Right lung (tissue), 2 donors: ENCODE measurements at regions not wholly inside any gene's neighbourhood (a gene's known extent, or its start where the extent isn't known, plus 50 kb on each side); places are given as distances from the start of the nearest gene placed in this dataset.

Experiments used
- DNase-seq, 2 donors: peaks; one replicate each; pipeline ENCODE4 v3.0.0-alpha.2; 2013

DNA sequence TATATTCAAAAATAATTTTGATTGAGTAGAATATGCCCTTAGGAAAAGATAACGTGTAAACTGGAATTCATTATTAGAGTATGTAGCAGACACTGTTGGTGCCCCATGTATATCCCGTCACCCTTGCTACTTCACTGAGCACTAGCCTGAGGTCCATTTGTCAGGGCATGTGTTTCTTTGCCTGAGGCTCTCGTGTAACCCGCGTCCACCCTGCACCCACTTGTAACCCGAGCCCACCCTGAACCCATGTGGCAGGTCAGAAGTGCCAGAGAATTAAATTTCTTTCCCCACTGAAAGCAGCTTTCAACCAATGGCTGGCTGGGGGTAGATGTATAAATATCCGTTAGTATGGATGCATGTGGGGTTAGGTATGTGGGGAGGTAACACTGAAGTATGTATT is 474.2 kb upstream of the ZNF385D start:
- DNase-seq = no peak

DNA sequence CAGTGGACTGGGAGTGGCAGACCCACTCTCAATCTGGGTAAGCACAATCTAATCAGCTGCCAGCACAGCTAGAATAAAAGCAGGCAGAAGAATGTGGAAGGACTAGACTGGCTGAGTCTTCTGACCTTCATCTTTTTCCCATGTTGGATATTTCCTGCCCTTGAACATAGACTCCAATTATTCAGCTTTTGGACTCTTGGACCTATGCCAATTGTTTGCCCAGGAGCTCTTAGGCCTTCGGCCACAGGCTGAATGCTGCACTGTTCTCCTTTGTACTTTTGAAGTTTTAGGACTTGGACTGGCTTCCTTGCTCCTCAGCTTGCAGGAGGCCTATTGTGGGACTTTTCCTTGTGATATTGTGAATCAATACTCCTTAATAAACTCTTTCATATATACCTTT is 477.7 kb upstream of the ZNF385D start:
- no peak for DNase-seq

DNA sequence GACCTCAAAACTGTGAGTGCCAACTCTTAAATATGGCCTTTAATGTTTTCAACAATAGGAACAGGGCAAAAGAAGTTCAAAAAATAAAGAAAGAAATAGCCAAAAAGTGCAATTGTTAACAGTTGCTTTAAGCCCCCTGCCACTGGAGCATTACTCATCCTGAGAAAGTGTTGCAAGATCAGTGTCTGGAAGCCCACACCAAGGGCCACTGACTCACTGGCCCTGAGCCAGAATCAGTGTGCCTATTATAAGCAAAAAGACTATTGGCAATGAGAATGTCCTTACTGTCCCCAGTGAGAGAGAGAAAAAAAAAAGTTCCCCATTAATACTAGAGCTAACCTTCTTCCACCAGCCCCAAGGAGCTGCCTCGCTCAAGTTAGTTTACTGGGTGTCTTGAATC is 480.1 kb upstream of the ZNF385D start:
- no peak for DNase-seq

DNA sequence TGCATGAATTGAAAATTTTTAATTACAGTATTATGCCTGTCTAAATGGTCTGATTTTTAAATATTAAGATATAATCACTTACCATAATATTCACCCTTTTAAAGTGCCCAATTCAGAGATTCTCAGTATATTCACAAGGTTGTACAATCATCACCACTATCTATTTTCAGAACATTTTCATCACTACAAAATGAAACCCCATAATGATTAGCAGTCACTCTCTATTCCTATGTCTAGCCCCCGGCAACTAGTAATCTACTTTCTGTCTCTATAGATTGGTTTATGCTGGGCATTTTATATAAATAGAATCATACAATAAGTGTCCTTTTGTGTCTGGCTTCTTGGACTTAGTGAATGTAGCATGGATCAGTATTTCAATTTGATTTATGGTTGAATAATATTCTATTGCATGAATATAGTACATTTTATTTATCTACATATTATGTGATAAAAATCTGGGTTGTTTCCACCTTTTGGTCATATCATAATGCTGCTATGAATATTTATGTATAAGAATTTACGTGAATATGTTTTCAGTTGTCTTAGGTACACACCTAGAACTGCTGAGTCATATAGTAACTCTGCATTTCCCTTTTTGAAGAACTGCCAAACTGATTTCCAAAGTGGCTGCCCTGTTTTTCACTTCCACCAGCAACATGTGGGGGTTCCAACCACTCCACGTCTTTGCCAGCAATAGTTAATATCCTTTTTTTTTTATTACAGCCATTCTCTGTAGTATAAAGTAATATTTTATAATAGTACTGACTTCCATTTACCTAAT is 485.7 kb upstream of the ZNF385D start:
- DNase-seq = no peak

DNA sequence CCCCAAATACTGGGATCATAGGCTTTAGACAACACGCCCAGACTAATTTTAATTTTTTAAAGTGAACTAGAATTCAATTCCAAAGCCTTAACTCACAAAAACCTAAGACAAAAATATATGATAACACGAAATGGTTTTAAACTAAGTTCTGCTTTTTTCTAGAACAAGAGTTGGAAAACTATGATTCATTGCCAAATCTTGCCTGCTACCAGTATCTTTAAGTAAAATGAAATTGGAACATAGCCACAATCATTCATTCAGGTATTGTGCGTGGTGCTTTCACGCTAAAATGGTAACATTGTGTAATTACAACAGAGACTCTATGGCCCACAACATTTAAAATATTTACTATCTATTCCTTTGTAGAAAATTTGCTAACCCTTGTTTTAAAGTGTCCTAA is 488.0 kb upstream of the ZNF385D start:
- no peak for DNase-seq

DNA sequence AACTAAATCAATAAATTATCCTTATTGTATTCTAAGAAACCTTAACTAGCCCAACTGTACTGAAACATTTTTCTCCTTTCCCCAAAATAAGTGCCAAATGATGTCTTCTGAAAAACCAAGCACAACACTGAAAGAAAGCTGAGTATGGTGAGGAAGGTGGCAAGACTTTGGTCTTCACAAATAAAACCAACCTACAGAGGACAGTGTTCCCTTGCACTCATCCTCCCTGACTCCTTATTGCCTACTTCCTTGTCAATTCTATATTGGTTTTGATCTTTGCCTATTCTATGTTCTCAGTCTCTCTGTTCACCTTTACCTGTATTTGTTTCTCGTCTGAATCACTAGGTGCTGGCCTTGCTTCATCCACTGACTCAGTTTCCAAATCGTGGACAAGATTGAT is 490.1 kb upstream of the ZNF385D start:
- no peak for DNase-seq

DNA sequence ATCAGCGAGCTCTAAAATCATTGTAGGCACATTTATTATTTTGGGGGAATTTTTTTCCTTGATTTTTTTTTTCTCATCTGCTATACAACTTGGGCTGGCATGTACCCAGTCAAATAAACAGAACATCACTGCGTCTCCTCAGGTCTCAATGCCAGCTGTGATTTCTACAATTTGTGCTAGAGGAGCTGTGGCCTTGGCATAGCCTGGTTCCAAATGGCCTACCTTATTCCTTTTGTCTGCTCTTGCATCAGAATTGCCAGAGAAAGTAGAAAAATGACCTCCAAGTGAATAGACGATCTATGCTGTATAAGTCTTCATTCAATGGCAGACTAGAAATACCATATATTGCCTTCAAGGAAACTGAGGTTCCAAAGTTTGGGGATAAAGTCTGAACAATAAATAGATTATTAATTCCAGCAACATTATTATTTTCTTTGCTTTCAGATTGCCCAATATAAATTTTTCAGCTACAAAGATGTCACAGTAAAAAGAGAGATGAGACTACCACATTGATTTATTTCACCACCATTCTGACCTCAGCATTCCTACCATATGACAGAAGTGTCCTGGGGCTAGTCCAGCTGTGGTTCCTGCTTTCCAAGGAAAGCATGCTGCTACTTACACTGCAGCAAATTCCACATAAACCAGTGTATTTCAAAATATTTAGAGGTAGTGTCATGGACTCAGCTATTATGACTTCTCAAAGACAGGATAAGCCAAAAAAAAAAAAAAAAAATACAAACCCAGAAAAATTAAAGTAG is 493.9 kb upstream of the ZNF385D start:
- peak in 1 of 2 donors; percentile 38 for DNase-seq

DNA sequence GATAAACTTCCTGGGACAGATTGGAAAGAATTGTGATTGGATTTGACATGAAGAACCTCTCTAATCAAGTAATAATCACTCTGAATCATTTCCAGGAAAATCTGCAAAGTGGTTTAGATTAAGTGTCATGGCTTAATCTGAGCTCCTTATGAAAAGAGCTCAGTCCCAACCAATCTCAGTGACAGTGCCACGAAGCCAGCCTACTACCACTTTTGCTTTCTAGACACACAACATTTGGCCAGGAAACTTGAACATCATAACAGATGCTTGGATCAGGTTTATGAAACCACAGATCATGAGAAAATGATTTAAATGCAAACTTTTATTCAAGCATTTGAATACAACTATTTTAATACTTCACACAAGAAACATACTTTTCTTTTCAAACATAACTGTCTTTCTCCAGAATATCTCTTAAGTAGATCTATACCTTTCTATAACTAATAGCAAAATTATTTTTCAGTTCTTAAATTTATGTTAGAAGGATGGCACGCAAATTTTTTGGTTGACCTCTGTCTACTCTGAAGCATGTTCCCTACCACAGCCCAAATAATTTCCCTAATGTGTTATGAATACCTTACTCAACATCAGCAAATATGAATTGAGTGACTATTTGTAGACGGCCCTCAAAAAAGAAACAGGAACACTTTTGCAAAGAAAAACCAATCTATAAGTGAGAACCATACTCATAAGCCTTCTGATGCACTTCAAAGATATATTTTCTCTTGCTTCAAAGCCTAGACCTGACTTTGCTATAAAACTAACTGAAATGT is 495.0 kb upstream of the ZNF385D start:
- DNase-seq = no peak

DNA sequence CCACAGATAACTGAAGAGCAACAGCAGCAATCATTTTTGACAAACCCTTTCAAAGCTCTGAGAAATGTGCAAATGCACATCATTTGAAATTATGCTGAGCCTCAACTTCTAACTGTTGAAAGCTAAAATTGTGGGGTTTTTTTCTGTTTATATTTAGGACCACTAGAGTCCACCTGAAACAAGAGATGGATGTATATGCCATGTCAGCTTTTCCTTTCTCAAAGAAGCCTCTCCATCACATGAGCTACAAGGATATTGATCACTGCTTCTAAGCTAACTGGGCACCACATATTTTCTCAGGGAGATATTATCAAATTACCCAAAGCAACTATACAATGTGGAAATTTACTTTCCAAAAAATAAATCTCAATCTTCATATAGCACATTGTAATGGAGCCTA is 498.6 kb upstream of the ZNF385D start:
- no peak for DNase-seq

DNA sequence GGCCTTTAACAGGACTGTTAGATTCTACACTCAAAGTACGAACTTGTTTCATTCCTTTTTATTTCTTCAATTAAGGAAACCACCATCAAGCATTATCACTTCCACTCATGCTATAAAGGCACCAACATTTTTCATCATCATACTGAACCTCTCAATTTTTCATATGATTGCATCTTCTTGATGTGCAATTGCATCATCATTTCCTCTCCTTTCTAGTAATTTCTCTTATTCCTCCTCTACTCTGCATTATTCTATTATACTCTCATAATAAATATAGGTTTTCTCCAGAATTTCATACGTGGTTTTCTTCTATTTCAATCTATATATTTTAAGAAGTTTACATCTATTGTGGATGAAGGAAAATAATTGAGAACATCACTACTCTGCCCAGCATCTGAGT is 506.2 kb upstream of the ZNF385D start:
- DNase-seq = no peak

DNA sequence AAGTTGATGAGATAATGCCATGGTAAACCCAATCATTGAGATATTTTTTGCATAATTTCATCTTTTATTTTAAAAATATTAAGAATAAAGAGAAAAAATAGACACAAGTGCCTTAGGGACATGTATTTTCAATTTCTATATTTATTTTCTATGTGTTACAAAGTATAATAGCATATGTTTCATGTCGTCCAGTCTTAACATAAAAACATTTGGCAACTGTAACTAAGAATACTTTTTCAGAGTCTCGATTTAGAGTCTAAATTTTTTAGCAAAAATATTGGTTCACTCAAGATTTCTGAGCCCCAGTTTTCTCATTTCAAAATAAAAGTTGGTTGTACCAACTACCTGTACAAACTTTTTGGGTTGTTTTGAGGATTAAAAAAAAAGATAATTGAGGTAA is 511.4 kb upstream of the ZNF385D start:
- DNase-seq = no peak

DNA sequence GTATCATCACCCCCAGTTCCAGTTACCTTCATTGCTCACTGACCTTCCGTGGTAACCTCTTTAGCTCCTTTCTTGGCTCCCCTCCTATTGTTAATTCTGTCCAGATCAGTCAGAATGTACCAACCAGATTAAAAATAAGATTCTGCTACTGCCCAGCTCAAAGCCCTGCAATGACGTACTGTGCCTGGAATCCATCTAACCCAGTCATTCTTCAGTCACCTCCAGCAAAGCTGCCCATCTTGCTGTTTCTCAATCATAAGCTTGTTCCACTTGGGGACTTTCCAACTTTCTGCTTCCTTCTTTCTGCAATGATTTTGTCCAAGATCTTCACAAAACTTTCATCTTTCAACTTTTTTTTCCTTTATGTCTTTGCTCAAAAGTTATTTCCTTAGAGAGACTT is 512.0 kb upstream of the ZNF385D start:
- DNase-seq = no peak

DNA sequence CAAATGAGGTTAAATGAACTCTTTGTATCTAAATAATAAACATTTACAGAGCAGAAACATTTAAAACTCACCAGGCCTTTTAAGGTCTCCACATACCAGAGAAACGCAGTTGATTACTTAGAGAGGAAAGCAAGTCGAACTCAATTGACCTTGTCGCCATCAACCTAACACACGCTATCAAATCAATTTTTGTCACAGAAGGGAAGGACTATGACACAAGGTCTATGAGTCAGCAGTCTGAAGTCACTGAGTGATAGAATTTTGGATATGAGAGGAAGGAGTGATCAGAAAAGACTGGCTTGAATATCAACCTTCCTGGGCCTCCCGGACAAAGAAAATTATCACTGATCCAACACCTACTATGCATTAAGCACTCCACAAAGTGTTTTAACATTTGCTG is 514.4 kb upstream of the ZNF385D start:
- DNase-seq = no peak

DNA sequence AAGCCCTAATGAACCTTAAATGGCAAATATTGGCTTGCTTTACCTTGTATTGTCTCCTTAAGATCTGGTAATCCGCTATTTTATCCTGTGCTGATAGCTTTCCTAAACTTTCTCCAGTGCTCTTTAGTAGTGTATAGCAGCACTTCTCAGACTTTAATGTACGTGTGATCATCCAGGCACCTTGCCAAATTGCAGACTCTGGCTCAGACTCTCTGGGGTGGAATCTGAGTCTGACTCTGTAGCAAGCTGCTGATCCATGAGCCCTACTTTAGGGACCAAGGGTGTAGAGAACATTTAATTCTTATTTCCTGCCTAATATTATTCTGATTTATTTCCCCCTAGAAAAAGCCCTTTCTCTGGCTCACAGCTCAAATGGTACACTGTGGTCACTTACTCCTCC is 518.8 kb upstream of the ZNF385D start:
- peak; percentile 58 to 64 for DNase-seq

DNA sequence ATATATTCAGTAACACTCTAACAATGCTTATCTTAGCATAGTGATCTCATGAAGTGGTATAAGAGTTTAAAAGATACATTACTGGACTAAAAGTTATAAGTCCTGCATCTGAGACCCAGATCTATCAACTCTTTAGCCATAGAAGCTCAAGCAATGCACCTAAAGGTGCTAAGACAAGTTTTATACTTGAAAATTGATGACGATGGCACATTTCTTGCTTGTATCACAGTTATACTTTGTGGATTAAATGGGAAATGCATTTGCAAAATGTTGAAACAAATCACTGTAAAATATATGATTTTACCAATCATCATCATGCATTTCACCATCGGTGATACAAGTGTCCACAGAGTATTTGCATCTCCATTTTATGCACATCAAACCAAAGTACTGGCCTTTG is 525.3 kb upstream of the ZNF385D start:
- no peak for DNase-seq

DNA sequence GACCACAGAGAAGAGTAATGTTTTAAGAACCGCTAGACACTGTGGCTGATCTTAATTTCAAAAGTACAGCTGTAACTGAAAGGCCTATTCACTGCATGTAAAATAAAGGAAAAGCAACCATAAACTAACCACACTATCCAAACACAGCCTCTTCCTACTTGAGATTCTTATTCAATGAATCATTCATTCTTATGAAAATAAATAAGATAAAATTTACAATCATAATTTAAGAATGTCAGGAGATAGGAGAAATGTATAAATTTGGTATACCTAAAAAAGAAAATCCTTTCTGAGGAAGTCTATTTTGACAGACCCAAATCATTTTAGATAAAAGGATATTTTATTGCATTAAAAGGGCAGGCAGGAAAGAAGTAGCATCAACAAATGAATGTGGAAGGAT is 533.5 kb upstream of the ZNF385D start:
- DNase-seq = no peak

DNA sequence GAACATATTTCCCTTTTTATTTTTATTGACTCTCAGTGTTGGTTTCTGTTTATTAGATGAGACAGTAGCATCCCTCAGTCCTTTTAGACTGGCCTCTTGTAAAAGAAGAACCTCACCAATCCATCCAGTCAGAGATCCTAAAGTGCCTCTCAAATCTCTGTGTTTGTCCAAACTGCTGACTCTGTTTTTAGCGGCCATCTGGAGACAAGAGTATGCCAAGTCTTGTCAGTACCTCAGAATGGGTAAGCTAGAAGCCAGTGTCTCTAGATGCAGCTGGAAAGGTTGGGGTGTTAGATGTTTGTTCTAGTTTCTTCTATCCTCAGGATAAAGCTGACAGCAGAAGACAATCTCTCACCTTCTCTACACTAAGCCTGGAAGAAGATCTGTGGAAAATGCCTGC is 537.7 kb upstream of the ZNF385D start:
- no peak for DNase-seq

DNA sequence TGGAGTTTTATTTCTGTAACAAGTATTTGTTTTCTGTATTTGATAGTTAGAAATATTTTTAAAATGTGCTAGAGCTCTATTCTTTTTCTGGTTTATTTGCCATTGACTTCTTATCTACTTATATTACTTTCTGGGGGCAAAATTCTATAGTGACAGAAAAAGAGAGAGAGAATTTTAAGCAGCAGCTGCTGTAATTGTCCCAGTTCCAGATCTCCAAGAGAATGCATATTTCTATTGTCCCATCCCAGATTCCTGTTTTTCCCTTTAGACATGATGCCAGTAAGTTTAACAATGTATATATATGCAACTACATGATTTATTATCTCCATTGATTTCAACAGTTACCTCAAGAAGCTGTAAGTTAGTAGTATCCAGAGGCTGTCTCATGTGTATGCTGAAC is 541.7 kb upstream of the ZNF385D start:
- no peak for DNase-seq

DNA sequence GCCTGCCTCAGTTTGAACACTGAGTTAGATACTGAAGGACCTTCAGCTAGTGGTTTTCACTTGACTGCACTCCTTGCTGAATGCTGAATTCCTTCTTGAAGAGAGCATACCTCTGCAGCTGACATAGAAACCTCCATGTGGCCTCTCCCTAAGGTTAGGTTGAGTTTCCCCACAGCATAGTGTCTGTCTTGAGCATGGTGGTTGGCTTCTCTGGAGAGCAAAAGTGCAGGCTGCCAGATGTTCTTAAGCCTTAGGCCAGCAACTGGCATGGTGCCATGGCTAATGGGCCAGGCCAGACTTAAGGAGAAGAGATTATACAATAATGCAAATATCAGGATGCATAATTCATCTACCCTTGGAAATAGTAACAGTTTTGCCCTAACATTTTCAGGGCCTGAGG is 545.6 kb upstream of the ZNF385D start:
- DNase-seq = peak; percentile 8 to 11

DNA sequence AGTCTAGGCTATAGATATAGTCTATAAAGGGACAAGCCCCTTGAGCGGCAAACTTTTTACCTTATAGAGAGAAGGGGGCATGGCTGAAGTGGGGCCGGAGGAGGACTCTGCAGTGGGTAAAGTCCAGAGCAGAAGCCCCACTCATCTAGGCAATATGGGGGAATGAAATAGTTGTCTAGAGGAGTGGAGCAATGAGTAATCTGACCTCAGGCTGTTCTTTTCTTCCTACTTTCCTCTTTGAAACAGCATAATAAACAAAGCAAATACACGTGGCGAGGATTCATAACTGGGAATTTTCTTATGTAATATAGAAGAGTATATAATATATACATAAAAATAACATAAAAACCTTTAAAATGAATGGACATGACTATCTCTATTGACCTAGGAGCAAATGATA is 546.4 kb upstream of the ZNF385D start:
- no peak for DNase-seq

DNA sequence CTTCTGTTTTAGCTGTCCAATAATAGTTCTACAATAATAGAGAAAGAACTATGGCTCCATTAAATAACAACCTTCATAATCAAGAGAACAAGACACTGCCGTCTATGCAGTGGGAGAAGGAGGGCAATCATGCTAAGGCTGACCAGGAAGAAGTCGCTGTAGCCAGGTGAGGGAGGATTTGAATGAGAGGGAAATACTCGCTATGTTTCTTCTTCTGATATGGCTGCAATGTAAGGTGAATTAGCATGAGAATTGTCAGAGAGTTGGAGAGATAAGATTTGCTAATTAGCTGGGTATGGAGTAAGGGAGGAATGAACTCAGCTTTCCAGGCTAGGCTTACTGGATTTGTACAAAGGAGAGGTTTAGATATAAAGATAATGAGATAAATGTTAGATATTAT is 555.4 kb upstream of the ZNF385D start:
- DNase-seq = no peak

DNA sequence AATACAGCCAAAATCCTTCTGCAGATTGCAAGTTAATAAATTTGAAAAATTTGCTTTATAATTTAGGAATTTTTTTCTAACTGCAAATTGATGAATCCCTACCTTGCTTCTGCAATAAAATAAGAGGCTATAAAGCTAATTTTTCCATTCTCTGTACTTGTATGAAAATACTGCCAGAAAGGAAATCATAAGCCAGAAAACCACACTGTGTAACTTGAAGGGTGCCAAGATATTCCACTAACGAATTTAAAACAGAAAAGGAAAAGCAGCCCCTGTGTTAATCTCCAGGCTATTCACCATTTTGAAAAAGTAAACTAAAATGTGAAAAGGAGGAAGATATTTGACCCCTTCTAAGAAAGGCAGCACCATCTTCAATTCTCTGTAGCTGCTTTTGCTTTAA is 557.9 kb upstream of the ZNF385D start:
- DNase-seq = peak in 1 of 2 donors; percentile 9

DNA sequence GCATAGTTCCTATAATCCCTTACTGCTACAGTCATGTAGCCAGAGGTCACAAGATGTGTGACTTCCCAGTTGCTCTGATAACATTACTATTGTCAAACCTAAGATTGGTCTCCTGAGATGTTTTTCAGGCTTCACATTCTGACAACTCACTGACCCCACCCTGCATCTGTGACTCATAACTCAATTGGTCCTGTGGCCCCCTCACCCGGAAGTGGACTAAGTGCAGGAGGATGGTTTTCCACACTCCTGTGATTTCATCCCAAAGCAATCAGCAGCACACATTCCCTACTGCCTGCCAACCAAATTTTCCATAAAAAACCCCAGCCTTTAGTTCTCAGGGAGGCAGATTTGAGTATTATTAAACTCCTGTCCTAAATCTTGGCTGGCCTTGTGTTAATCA is 564.9 kb upstream of the ZNF385D start:
- DNase-seq = no peak
